DMS53 (cell line): ENCODE measurements at regions not wholly inside any gene's neighbourhood (a gene's known extent, or its start where the extent isn't known, plus 50 kb on each side); places are given as distances from the start of the nearest gene placed in this dataset.
"Not testable (repeated sequence)": the region's sequence is repeated elsewhere in the genome, so short reads cannot be mapped to it uniquely, and the experiment has no call there.

ENCODE experiments used
- DNase-seq: peaks from one replicate; lab custom pipeline; 2025; lab: John Stamatoyannopoulos, UW

- DNase-seq = no peak
Observed at GRCh38 chr5:96133341-96134079, 171.9 kb upstream of the ELL2 start.

GRCh38 chr5:96129276-96129675 lies 167.6 kb upstream of the ELL2 start:
- DNase-seq = no peak

GRCh38 chr5:96128204-96128864 lies 166.7 kb upstream of the ELL2 start:
- no peak for DNase-seq

- no peak for DNase-seq
Observed at GRCh38 chr5:96127538-96127937, 165.9 kb upstream of the ELL2 start.

- DNase-seq = no peak
Observed at GRCh38 chr5:96125231-96125891, 163.7 kb upstream of the ELL2 start.

- no peak for DNase-seq
Observed at GRCh38 chr5:96124589-96124988, 162.9 kb upstream of the ELL2 start.

GRCh38 chr5:96123418-96123817 lies 161.8 kb upstream of the ELL2 start:
- no peak for DNase-seq

GRCh38 chr5:96121364-96121763 lies 159.7 kb upstream of the ELL2 start:
- no peak for DNase-seq

- no peak for DNase-seq
Observed at GRCh38 chr5:96120120-96120519, 158.5 kb upstream of the ELL2 start.

- no peak for DNase-seq
Observed at GRCh38 chr5:96117771-96118651, 156.4 kb upstream of the ELL2 start.

GRCh38 chr5:96115147-96115807 lies 153.6 kb upstream of the ELL2 start:
- peak; percentile 22 for DNase-seq

GRCh38 chr5:96114736-96115135 lies 153.1 kb upstream of the ELL2 start:
- DNase-seq = no peak

- DNase-seq = no peak
Observed at GRCh38 chr5:96113170-96113939, 151.7 kb upstream of the ELL2 start.

GRCh38 chr5:96112703-96113102 lies 151.1 kb upstream of the ELL2 start:
- DNase-seq = no peak

GRCh38 chr5:96112123-96112670 lies 150.5 kb upstream of the ELL2 start:
- DNase-seq = peak; percentile 10

GRCh38 chr5:96111080-96111756 lies 149.6 kb upstream of the ELL2 start:
- no peak for DNase-seq

GRCh38 chr5:96110300-96110699 lies 148.6 kb upstream of the ELL2 start:
- no peak for DNase-seq

GRCh38 chr5:96108629-96109028 lies 147.0 kb upstream of the ELL2 start:
- peak; percentile 6 for DNase-seq

GRCh38 chr5:96103829-96104228 lies 142.2 kb upstream of the ELL2 start:
- not testable (repeated sequence) for DNase-seq
